SK-N-SH (cell line): ENCODE measurements at regions not wholly inside any gene's neighbourhood (a gene's known extent, or its start where the extent isn't known, plus 50 kb on each side); places are given as distances from the start of the nearest gene placed in this dataset.

Source experiments
- CTCF ChIA-PET: fragments of 300-600, 350-600 bp; formaldehyde crosslinking; extraction: SDS; loops from one replicate; lab custom pipeline; 2021; lab: Yijun Ruan, JAX
- POLR2A ChIA-PET: fragments of 350-600 bp; sonication (Branson Sonifier 250); formaldehyde crosslinking; extraction: SDS; loops from one replicate; lab custom pipeline; 2020; ENCODE audit warnings: antibody characterized with exemption, inconsistent platforms; lab: Yijun Ruan, JAX
- DNase-seq: peaks from one replicate; pipeline ENCODE4 v3.0.0; 2012
- H2AFZ ChIP-seq: fragments of 200-600 bp; sonication (generic); 2 replicates; pipeline ENCODE4 v1.8.1; 2016; ENCODE audit warnings: antibody characterized with exemption, mild to moderate bottlenecking, low read depth
- H3F3A ChIP-seq: fragments of 200-600 bp; sonication (generic); replicated peaks from 2 replicates; pipeline ENCODE3; 2016; ENCODE audit warnings: antibody characterized with exemption, mild to moderate bottlenecking; ENCODE audit not compliant: insufficient read depth
- H3K27ac ChIP-seq, 2 experiments: fragments of 200-500 bp in 1 of 2; fragments of 200-600 bp in 1 of 2; sonication (Bioruptor generic) in 1 of 2; sonication (generic), shearing (Covaris generic) in 1 of 2; 2 replicates each; pipeline versions ENCODE4 v1.5.1 to v1.6.1; 2014 to 2016; ENCODE audit warnings: low read depth in 2 of 2, inconsistent platforms in 1 of 2, low read length in 1 of 2, mild to moderate bottlenecking in 1 of 2, mixed read lengths in 1 of 2
- H3K27me3 ChIP-seq: fragments of 200-600 bp; sonication (generic), shearing (Covaris generic); 2 replicates; pipeline ENCODE4 v1.6.1; 2016; ENCODE audit warnings: mixed run types; ENCODE audit not compliant: insufficient read depth
- H3K36me3 ChIP-seq, 2 experiments: fragments of 200-500 bp in 1 of 2; fragments of 200-600 bp in 1 of 2; sonication (Bioruptor generic) in 1 of 2; sonication (generic) in 1 of 2; replicated peaks in 1 of 2; 2 replicates each; pipeline versions ENCODE3 to v1.5.1; 2014 to 2016; ENCODE audit warnings: low read length in 1 of 2, mild to moderate bottlenecking in 1 of 2; ENCODE audit not compliant: insufficient read depth in 2 of 2, control insufficient read depth in 1 of 2
- H3K4me1 ChIP-seq, 2 experiments: fragments of 200-500 bp in 1 of 2; fragments of 200-600 bp in 1 of 2; sonication (Bioruptor generic) in 1 of 2; sonication (generic), shearing (Covaris generic) in 1 of 2; 2 replicates each; pipeline versions ENCODE4 v1.5.1 to v1.6.1; 2014 to 2016; ENCODE audit warnings: low read depth in 1 of 2, low read length in 1 of 2, mixed run types in 1 of 2; ENCODE audit not compliant: insufficient read depth in 2 of 2, control insufficient read depth in 1 of 2
- H3K4me2 ChIP-seq: fragments of 200-600 bp; sonication (generic), shearing (Covaris generic); 2 replicates; pipeline ENCODE4 v1.6.1; 2017; ENCODE audit warnings: mixed run types
- H3K4me3 ChIP-seq, 2 experiments: fragments of 200-500 bp in 1 of 2; fragments of 200-600 bp in 1 of 2; sonication (Bioruptor generic) in 1 of 2; sonication (generic), shearing (Covaris generic) in 1 of 2; 2 replicates each; pipeline versions ENCODE4 v1.5.1 to v1.8.1; 2014 to 2016; ENCODE audit warnings: low read depth in 2 of 2, inconsistent platforms in 1 of 2, low read length in 1 of 2, mild to moderate bottlenecking in 1 of 2, mixed read lengths in 1 of 2, moderate library complexity in 1 of 2
- H3K79me2 ChIP-seq: fragments of 200-600 bp; sonication (generic); 2 replicates; pipeline ENCODE4 v1.8.1; 2017; ENCODE audit warnings: mild to moderate bottlenecking; ENCODE audit not compliant: insufficient read depth
- H3K9ac ChIP-seq: fragments of 200-600 bp; sonication (generic); 2 replicates; pipeline ENCODE4 v1.6.1; 2017; ENCODE audit warnings: mixed run types
- H3K9me2 ChIP-seq: fragments of 200-600 bp; sonication (generic); 2 replicates; pipeline ENCODE4 v1.6.1; 2017; ENCODE audit warnings: mixed run types
- H3K9me3 ChIP-seq: fragments of 200-600 bp; sonication (generic); 2 replicates; pipeline ENCODE4 v1.6.1; 2017; ENCODE audit warnings: mixed run types, mild to moderate bottlenecking, moderate library complexity
- H4K20me1 ChIP-seq: fragments of 200-600 bp; sonication (generic); 2 replicates; pipeline ENCODE4 v1.6.1; 2017; ENCODE audit warnings: mild to moderate bottlenecking, mixed run types; ENCODE audit not compliant: insufficient read depth
- ELF1 ChIP-seq: IDR thresholded peaks from 2 replicates; pipeline ENCODE4 v1.4.0; 2012
- EP300 ChIP-seq, 2 experiments: IDR thresholded peaks; 2 replicates each; pipeline versions ENCODE4 v1.4.0 to v1.6.1; 2012; ENCODE audit warnings: borderline replicate concordance in 1 of 2, low read depth in 1 of 2, low read length in 1 of 2
- EZH2phosphoT487 ChIP-seq: fragments of 200-600 bp; sonication (generic); IDR thresholded peaks from 2 replicates; pipeline ENCODE4 v1.6.1; 2017; ENCODE audit warnings: low read depth, mixed run types, mild to moderate bottlenecking, antibody characterized with exemption, moderate library complexity, borderline replicate concordance
- FOSL2 ChIP-seq: IDR thresholded peaks from 2 replicates; pipeline ENCODE4 v1.4.0; 2012; ENCODE audit warnings: low read depth, mild to moderate bottlenecking, moderate library complexity, borderline replicate concordance
- GABPA ChIP-seq: IDR thresholded peaks from 2 replicates; pipeline ENCODE4 v1.4.0; 2012; ENCODE audit warnings: low read depth, mild to moderate bottlenecking
- MEF2A ChIP-seq: IDR thresholded peaks from 2 replicates; pipeline ENCODE4 v1.4.0; 2012; ENCODE audit warnings: low read depth, borderline replicate concordance
- MXI1 ChIP-seq: IDR thresholded peaks from 2 replicates; pipeline ENCODE4 v1.6.1; 2012; ENCODE audit warnings: mild to moderate bottlenecking, low read depth, low read length, improper control_type of control experiment
- NFIC ChIP-seq: IDR thresholded peaks from 2 replicates; pipeline ENCODE4 v1.4.0; 2012; ENCODE audit warnings: borderline replicate concordance
- POLR2AphosphoS5 ChIP-seq: IDR thresholded peaks from 2 replicates; pipeline ENCODE4 v1.6.1; 2012; ENCODE audit warnings: low read depth, low read length
- RFX5 ChIP-seq: IDR thresholded peaks from 2 replicates; pipeline ENCODE4 v1.6.1; 2012; ENCODE audit warnings: mild to moderate bottlenecking, improper control_type of control experiment, low read length
- SIN3A ChIP-seq: IDR thresholded peaks from 2 replicates; pipeline ENCODE4 v1.6.1; 2012; ENCODE audit warnings: low read depth, mild to moderate bottlenecking, low read length, moderate library complexity, borderline replicate concordance
- SMC3 ChIP-seq: IDR thresholded peaks from 2 replicates; pipeline ENCODE4 v1.6.1; 2012; ENCODE audit warnings: low read depth, low read length, improper control_type of control experiment
- TEAD4 ChIP-seq: IDR thresholded peaks from 2 replicates; pipeline ENCODE4 v1.4.0; 2012; ENCODE audit warnings: mild to moderate bottlenecking, borderline replicate concordance; ENCODE audit not compliant: insufficient read depth
- WGBS: methylation state at CpG from one replicate; pipeline ENCODE4 v1.1.6; 2017; ENCODE audit warnings: low lambda C conversion rate; 5-methylcytosine and 5-hydroxymethylcytosine counted together
- TF ChIP-seq, protein P1 (sequence below): fragments of 150-350 bp; IDR thresholded peaks from 2 replicates; pipeline ENCODE4 v1.6.1; 2017; ENCODE audit warnings: antibody characterized with exemption, low read length, low read depth, borderline replicate concordance
- TF ChIP-seq, protein P2 (sequence below): IDR thresholded peaks from 2 replicates; pipeline ENCODE4 v1.4.0; 2012; ENCODE audit warnings: low read depth, borderline replicate concordance

DNA sequence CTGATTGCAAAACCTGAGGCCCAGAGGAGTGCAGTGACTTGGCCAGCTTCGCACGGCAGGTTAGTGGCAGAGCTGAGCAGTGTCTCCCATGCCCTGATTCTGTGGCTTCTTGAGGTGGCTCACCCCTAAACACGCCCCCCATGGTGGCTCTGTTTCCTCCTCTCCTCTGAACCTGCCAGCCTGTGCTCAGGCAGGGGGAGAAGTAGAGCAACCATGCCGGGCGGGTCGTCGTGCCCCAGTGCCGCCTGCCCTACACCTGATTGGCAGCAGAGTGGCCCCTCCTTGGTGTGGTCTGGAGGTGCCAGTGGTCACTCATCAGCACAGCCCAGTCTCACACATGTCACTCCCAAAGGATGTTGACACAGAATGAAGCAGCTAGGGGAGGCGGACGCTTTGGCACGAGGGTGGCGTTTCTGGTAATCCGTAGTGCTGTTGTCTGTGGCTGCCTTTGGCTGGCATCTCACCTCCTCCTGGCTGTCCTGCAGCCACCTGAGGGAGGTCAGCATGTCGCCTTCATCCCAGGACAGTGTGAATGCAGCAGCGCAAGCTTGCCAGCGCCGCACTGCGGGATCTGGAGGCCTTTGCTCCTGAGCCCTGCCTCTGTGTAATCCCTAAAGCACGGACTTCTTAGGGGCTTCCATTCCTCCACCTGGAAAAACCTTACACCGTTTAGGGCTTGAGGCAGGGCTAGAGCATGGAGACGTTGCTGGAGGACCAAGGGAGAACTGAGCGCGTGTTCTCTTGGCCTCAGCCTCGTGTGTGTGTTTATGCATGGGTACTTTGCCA is 294.7 kb downstream of the SEC14L1 start:
- CTCF ChIA-PET = interaction anchor here (0.6 to 29.4 kb wide), 17 partner anchors 9 to 150 kb away, joined by 3 to 566 read pairs (median 5); no protein-coding TSS in a partner anchor
- Histone ChIP-seq H4K20me1 (peaks cover 42% of the 10 kb centered on the region), H3K4me1 (peaks cover 70 to 82% of the 10 kb centered on the region in 2 experiments), H3K27ac (peak overlapping the region in 1 of 2 experiments; percentile 98; a peak in 2 of 4 replicates), H3K9me2 (no peaks in the 10 kb centered on the region), H2AFZ (no peak overlapping the region), H3K79me2 (peaks cover 84% of the 10 kb centered on the region), H3K27me3 (no peaks in the 10 kb centered on the region), H3K9ac (peak overlapping the region; percentile 14; the same call in 1 of the 2 replicates), H3K4me2 (peak overlapping the region; percentile 68), H3K4me3 (no peak overlapping the region), H3K36me3 (peaks cover 0 to 10% of the 10 kb centered on the region in 2 experiments), H3F3A (peaks cover 10% of the 10 kb centered on the region), H3K9me3 (no peaks in the 10 kb centered on the region)
- TF ChIP-seq, protein P1, sequence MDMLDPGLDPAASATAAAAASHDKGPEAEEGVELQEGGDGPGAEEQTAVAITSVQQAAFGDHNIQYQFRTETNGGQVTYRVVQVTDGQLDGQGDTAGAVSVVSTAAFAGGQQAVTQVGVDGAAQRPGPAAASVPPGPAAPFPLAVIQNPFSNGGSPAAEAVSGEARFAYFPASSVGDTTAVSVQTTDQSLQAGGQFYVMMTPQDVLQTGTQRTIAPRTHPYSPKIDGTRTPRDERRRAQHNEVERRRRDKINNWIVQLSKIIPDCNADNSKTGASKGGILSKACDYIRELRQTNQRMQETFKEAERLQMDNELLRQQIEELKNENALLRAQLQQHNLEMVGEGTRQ = no peak
- TF ChIP-seq POLR2AphosphoS5 (no peak), RFX5 (no peak), SMC3 (no peak), SIN3A (no peak), NFIC (no peak), MXI1 (no peak), FOSL2 (no peak), MEF2A (no peak), GABPA (no peak), TEAD4 (no peak), EZH2phosphoT487 (no peak), EP300 (IDR thresholded peaks at IDR 0.05; ENCODE audit: borderline replicate concordance in 1 of 2, low read depth in 1 of 2, low read length in 1 of 2) (no peak), ELF1 (no peak)
- TF ChIP-seq, protein P2, sequence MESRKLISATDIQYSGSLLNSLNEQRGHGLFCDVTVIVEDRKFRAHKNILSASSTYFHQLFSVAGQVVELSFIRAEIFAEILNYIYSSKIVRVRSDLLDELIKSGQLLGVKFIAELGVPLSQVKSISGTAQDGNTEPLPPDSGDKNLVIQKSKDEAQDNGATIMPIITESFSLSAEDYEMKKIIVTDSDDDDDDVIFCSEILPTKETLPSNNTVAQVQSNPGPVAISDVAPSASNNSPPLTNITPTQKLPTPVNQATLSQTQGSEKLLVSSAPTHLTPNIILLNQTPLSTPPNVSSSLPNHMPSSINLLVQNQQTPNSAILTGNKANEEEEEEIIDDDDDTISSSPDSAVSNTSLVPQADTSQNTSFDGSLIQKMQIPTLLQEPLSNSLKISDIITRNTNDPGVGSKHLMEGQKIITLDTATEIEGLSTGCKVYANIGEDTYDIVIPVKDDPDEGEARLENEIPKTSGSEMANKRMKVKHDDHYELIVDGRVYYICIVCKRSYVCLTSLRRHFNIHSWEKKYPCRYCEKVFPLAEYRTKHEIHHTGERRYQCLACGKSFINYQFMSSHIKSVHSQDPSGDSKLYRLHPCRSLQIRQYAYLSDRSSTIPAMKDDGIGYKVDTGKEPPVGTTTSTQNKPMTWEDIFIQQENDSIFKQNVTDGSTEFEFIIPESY = no peak
- DNase-seq = no peak
- POLR2A ChIA-PET = interaction anchor here (0.7 to 1.8 kb wide), 4 partner anchors 12 to 42 kb away, joined by 3 to 8 read pairs (median 4); no protein-coding TSS in a partner anchor
- 88% methylated on average over 17 of the region's 24 CpGs for WGBS
